EH (cell line): ENCODE measurements at regions not wholly inside any gene's neighbourhood (a gene's known extent, or its start where the extent isn't known, plus 50 kb on each side); places are given as distances from the start of the nearest gene placed in this dataset.

ENCODE experiments used
- DNase-seq: peaks from one replicate; pipeline ENCODE4 v3.0.0-alpha.2; 2015; ENCODE audit warnings: low read depth

GRCh38 chr12:102781117-102781516 is 135.9 kb downstream of the PAH start:
- DNase-seq = no peak

GRCh38 chr12:102776041-102776440 is 141.0 kb downstream of the PAH start:
- no peak for DNase-seq

GRCh38 chr12:102769323-102769916 is 147.6 kb downstream of the PAH start:
- DNase-seq = peak; percentile 74

- no peak for DNase-seq
These were observed 150.1 kb downstream of the PAH start for GRCh38 chr12:102766961-102767360.

GRCh38 chr12:102765736-102766135 is 151.3 kb downstream of the PAH start:
- peak; percentile 23 for DNase-seq

- DNase-seq = no peak
These were observed 153.6 kb downstream of the PAH start for GRCh38 chr12:102763471-102763870.

- DNase-seq = no peak
These were observed 154.0 kb downstream of the PAH start for GRCh38 chr12:102763061-102763460.

- DNase-seq = no peak
These were observed 156.7 kb downstream of the PAH start for GRCh38 chr12:102760322-102760721.

- DNase-seq = peak; percentile 19
These were observed 157.6 kb downstream of the PAH start for GRCh38 chr12:102759466-102759865.

- no peak for DNase-seq
These were observed 159.2 kb downstream of the PAH start for GRCh38 chr12:102757882-102758226.

GRCh38 chr12:102757154-102757881 is 159.7 kb downstream of the PAH start:
- peak; percentile 21 for DNase-seq

GRCh38 chr12:102756530-102756929 is 160.5 kb downstream of the PAH start:
- no peak for DNase-seq

GRCh38 chr12:102755266-102755665 is 161.8 kb downstream of the PAH start:
- no peak for DNase-seq

- no peak for DNase-seq
These were observed 163.2 kb downstream of the PAH start for GRCh38 chr12:102753802-102754201.

- DNase-seq = no peak
These were observed 168.3 kb downstream of the PAH start for GRCh38 chr12:102748704-102749103.

GRCh38 chr12:102746963-102747362 is 170.1 kb downstream of the PAH start:
- DNase-seq = no peak

- peak; percentile 11 for DNase-seq
These were observed 171.0 kb downstream of the PAH start for GRCh38 chr12:102745971-102746600.

- DNase-seq = no peak
These were observed 175.8 kb downstream of the PAH start for GRCh38 chr12:102741196-102741595.

GRCh38 chr12:102740141-102740955 is 176.7 kb downstream of the PAH start:
- peak; percentile 66 for DNase-seq

GRCh38 chr12:102736328-102736727 is 180.7 kb downstream of the PAH start:
- no peak for DNase-seq

- no peak for DNase-seq
These were observed 181.9 kb downstream of the PAH start for GRCh38 chr12:102735104-102735503.

- DNase-seq = no peak
These were observed 186.0 kb downstream of the PAH start for GRCh38 chr12:102730996-102731395.
